ENCODE measurements at regions not wholly inside any gene's neighbourhood (a gene's known extent, or its start where the extent isn't known, plus 50 kb on each side); places are given as distances from the start of the nearest gene placed in this dataset.

DNA sequence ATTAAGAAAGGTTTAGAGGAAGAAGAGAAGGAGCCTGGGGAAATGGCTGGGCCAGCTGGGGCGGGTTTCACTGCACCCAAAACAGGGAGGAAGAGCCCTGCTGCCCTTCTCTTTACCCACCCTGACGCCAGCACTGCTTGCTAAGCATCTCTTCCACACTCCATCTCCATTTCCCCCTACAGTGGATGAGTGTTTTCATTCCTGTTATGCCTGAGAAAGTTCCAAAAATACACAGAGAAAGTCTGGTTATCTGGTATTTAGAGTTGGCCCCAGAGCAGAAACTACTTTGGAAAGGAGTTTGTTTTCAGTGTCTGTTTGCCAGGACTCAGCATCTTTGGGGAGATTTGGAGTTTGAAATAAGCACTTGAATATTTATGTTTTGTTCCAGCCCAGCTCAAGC is 451.0 kb downstream of the SLC4A3 start:
- no peak for DNase-seq (ENCODE audit: extremely low read depth, low read depth)

DNA sequence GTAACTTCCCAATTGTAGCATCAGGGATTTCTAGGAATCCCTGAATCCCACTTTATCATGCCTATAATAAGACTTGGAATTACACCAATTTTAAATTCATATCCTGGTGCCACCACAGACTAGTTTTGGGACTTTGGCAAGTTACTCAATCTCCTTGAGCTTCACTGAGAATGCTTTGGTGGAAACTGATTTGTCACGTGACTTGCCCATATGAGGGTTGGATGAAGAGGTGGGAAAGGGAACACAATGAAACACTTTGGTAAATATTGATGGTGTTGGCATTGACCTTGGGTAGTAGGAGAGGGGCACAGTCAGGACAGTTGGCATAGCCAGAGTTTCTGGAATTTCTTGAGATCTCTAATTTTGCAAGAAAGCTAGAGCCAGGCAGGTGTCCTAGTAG is 452.2 kb downstream of the SLC4A3 start:
- DNase-seq (ENCODE audit: extremely low read depth, low read depth): no peak

- no peak for DNase-seq (ENCODE audit: extremely low read depth, low read depth)
These were observed 453.7 kb downstream of the SLC4A3 start for GRCh38 chr2:220081171-220081570.

- peak; percentile 52 for DNase-seq (ENCODE audit: extremely low read depth, low read depth)
These were observed 462.6 kb downstream of the SLC4A3 start for GRCh38 chr2:220090050-220090449.

DNA sequence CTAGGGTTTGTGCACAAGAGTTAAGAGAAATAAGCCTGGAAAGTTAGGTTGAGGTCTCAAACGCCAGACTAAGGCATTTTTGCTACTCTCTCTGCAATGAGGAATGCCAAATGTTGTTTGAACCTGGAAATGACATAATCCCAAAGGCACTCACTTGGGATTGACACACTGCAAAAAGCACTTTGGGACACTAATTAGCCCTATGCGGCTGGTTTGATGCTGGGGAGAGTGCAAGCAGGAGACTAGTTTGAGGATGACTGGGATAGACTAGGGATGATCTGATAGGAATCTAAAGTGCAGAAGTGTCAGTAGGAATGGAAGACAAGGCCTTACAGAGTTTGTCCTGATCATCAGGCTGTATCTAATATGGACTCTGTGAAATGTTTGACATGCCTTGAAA is 469.0 kb downstream of the SLC4A3 start:
- DNase-seq (ENCODE audit: extremely low read depth, low read depth): no peak

- DNase-seq (ENCODE audit: extremely low read depth, low read depth): no peak
These were observed 474.6 kb downstream of the SLC4A3 start for GRCh38 chr2:220101980-220102379.

DNA sequence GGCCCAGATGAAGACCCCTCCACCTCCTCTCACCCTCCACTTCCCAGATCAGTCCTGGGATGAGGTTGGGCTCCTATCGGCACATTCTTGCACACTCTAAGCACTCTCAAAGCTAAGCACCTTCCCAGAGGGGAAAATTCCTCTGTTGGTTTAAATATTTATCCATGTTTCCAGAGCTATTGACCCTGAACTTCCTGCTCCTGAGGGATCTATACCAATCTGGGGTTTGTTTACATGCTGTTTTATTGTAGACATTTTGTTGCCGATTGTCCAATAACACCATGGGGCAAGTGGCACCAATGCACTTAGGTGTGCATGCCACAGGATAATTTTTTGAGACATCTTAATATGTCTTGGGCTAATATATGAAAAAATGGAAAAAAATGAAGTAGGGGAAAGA is 476.2 kb downstream of the SLC4A3 start:
- DNase-seq (ENCODE audit: extremely low read depth, low read depth): no peak

- no peak for DNase-seq (ENCODE audit: extremely low read depth, low read depth)
These were observed 477.5 kb downstream of the SLC4A3 start for GRCh38 chr2:220104871-220105351.

DNA sequence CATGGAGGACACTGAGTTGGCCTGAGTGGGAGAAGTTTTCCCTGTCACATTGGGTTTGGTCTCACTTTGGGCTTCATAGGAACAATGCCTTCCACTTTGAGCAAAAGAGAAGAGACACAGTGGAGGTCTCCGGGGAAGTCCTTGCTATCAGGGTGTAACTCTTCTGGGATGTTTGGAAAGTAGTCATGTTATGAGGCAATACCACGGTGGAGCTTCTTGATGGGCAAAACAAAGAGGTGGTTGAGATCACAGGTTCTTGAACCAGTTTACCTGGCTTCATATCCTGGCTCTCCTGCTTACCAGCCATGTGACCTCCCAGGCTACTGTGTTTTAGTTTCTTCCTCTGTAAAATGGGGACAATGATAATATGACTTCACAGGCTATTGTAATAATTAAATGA is 478.6 kb downstream of the SLC4A3 start:
- no peak for DNase-seq (ENCODE audit: extremely low read depth, low read depth)

GRCh38 chr2:220107380-220107791 is 480.0 kb downstream of the SLC4A3 start:
- DNase-seq (ENCODE audit: extremely low read depth, low read depth): no peak

- DNase-seq (ENCODE audit: extremely low read depth, low read depth): no peak
These were observed 487.0 kb downstream of the SLC4A3 start for GRCh38 chr2:220114443-220114842.

DNA sequence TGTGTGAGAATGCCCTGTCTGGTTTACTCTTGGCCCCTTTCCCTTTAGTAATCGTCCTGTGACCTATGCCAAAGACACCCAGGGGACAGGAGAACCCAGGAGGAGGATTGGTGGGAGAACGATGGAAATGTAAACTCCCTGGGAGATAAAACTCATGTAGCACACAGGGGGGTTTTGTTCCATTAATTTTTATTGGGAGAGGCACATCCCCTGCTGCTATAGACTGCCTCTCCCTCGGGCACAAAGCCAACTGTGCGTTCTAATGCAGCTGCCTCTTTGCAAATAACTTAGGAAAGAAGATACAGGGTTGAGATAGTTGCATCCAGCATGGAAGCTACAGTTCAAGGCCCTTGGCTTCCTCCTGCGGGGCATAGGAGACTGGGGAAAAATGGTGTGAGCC is 489.6 kb downstream of the SLC4A3 start:
- DNase-seq (ENCODE audit: extremely low read depth, low read depth): no peak

GRCh38 chr2:220120041-220120440 is 492.6 kb downstream of the SLC4A3 start:
- DNase-seq (ENCODE audit: extremely low read depth, low read depth): no peak

DNA sequence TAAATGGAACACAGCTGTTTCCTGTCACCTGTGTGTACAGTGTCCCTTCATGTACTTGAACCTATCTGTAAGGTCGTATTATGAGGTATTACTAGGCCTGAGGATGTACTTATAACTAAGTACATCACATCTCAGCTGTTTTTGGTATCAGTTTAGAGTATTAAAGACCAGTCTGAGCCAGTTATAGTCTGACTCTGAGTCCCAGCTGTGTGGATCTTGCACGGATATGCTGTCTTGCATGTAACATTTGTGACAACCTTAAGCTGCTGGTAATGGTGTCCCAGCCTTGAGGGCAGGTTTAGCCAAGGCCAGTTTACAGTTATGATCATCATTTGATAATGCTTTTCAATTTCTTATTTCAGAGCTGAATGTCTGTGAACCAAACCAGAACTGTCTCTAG is 496.3 kb downstream of the SLC4A3 start:
- no peak for DNase-seq (ENCODE audit: extremely low read depth, low read depth)

DNA sequence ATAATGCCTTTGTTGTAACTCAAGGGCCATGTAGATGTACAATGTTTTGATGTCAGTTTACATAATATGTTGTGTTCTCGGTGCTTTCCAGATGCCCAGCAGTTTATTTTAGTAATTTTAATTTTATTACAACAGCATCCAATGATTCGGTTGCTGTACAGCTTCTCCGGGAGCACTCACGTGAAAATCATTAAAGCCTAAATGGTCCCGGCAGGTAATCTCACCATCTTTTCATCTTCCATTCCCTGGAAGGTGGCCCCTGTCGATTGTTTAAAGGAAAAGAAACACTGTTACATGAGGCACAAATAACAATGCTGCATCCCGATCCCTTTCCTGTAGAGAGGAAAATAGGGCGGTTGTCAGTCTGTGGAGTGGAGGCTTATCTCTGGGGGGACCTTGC is 498.1 kb downstream of the SLC4A3 start:
- DNase-seq (ENCODE audit: extremely low read depth, low read depth): no peak

- DNase-seq (ENCODE audit: extremely low read depth, low read depth): no peak
These were observed 499.9 kb downstream of the SLC4A3 start for GRCh38 chr2:220127311-220127710.

DNA sequence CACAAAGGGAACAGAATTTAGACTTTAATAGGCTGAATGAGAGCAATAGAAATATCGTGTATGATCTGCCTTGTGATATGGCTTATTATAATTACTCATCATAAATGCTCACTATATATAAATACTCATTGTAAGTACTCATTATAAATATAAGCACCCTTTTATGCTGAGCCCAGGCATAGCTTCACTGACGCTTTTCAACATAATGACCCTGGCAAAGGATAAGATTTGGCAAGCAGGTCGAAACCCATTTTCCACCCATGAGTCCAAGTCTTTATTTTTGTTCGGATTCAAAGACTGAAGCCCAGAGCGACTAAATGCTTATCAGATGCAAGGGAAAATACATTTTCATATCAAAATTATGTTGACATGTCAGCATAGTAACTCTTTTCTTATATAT is 500.4 kb downstream of the SLC4A3 start:
- DNase-seq (ENCODE audit: extremely low read depth, low read depth): no peak

DNA sequence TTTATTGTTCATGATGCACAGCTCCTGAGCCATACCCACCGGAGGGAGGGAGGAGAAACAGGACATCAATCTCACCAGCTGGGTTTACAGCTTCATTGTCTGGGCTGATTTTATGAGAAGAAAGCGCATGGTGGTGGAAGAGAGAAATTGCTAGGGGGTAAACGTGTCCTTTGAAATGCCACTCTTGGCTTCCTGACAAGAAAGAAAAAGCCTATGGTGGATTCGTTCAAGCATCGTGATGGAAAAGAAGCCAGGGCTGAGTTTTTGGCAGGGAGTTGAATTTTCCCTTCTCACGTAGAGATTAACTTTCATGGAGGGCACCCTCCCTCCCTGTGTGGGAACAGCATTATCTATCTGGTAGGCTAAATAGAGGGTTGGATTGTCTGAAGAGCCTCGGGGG is 502.0 kb downstream of the SLC4A3 start:
- no peak for DNase-seq (ENCODE audit: extremely low read depth, low read depth)

DNA sequence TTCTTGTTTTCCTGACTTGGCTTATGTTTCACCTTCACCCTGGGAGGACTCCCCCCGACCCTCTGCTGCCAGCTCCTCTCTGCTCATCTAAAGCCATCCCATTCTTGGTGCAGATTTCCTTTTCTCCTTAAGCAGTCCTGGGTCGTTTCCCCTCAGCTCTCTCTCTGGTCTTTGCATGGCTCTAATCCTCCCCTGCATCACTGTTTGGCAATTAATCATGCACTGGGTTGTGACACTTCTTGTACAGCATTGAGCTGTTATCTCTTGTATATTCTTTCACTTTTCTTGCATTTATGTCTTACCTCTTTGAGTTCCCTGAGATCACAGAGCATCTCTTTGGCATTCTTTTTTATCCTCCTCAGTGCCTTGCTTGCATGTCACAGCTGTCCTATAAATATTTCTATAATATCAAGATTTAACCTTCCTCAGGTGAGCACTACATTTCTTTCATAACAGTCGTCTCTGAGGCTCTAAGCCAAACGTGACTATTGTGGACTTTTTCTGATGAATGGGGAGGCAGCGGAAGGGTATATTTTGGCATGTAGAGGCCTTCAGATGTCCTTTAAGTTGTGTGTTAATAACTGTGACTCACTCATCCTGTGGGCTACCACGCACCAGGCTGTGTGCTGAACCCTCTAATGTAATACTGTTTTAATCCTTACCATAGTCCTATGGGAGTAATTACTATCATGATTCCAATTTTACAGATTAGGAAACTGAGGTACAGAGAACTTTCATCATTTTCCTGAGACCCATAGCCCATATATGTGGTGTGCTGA is 507.5 kb downstream of the SLC4A3 start:
- DNase-seq (ENCODE audit: extremely low read depth, low read depth): no peak

- DNase-seq (ENCODE audit: extremely low read depth, low read depth): no peak
These were observed 515.9 kb downstream of the SLC4A3 start for GRCh38 chr2:220143336-220143735.

- DNase-seq (ENCODE audit: extremely low read depth, low read depth): no peak
These were observed 517.0 kb downstream of the SLC4A3 start for GRCh38 chr2:220144411-220144810.

DNA sequence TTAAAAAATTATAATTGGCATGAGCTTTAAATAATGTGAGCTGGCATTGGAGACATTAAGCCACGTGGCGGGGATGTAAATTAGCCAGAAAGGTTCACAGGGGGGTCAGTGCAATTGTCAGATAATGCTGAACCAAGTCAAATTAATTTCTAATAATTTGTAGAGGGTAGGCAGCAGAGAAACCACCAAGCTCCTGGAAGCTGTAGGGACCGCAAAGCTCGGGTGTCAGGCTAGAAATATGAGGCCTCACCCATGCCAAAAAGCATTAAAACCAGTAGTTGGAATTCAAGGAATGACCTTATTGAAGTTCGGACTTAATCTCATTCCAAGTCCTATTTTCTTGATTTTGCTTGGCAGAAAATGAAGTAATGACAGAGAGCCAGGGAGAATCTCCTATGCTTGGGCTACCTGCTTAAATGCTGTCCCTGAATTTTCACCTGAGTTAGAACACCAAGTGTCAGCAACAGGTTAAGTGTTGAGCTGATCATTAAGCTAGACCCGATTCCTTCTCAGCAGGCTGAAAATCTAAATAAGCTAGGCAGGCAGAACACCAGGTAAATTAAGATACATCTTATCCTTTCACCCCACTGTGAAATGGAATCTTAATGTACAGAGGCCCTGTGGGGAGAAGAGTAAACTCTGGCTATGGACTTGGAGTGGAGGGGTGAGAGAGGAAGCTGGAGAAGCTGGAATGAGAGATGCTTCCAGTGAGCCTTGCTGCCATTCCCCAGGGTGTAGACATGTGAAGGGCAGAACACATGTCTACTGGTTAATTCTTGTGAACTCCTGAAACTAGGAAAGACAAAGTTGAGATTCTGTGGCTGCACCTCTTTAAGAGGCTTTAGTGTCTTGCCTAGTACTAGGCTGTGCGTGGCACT is 520.0 kb downstream of the SLC4A3 start:
- no peak for DNase-seq (ENCODE audit: extremely low read depth, low read depth)
